GM23338 (cell line): ENCODE measurements at regions not wholly inside any gene's neighbourhood (a gene's known extent, or its start where the extent isn't known, plus 50 kb on each side); places are given as distances from the start of the nearest gene placed in this dataset.

Source experiments
- ATAC-seq: fragments of 200-7000 bp; cut with Tn5 transposase; 3 replicates; pipeline ENCODE4 v1.9.1; 2020
- DNase-seq: peaks from one replicate; pipeline ENCODE4 v3.0.0-alpha.2; 2015; ENCODE audit warnings: low spot score
- H2AFZ ChIP-seq: fragments of 200-600 bp; sonication (generic); 2 replicates; pipeline ENCODE4 v1.8.0; 2016; ENCODE audit warnings: antibody characterized with exemption, mild to moderate bottlenecking, moderate library complexity
- H3F3A ChIP-seq: fragments of 200-600 bp; sonication (generic); replicated peaks from 2 replicates; pipeline ENCODE4 v1.8.0; 2017; ENCODE audit warnings: antibody characterized with exemption, mixed run types, low read depth
- H3K27ac ChIP-seq: fragments of 200-600 bp; sonication (generic); 2 replicates; pipeline ENCODE4 v1.6.1; 2016; ENCODE audit warnings: low read depth
- H3K27me3 ChIP-seq: fragments of 200-600 bp; sonication (generic); 2 replicates; pipeline ENCODE4 v1.8.0; 2016; ENCODE audit warnings: mild to moderate bottlenecking, mixed run types, moderate library complexity; ENCODE audit not compliant: insufficient read depth
- H3K36me3 ChIP-seq: fragments of 200-600 bp; sonication (generic); 2 replicates; pipeline ENCODE4 v1.8.0; 2016; ENCODE audit warnings: mild to moderate bottlenecking; ENCODE audit not compliant: insufficient read depth
- H3K4me1 ChIP-seq: fragments of 200-600 bp; sonication (generic); 2 replicates; pipeline ENCODE4 v1.8.0; 2016; ENCODE audit warnings: mild to moderate bottlenecking, moderate library complexity; ENCODE audit not compliant: insufficient read depth
- H3K4me2 ChIP-seq: fragments of 200-600 bp; sonication (generic); 2 replicates; pipeline ENCODE4 v1.7.1; 2017; ENCODE audit warnings: mixed run types
- H3K4me3 ChIP-seq: fragments of 200-600 bp; sonication (generic); 2 replicates; pipeline ENCODE4 v1.6.1; 2016; ENCODE audit warnings: mixed run types
- H3K79me2 ChIP-seq: fragments of 200-600 bp; sonication (generic); replicated peaks from 2 replicates; pipeline ENCODE4 v1.8.0; 2017; ENCODE audit warnings: mild to moderate bottlenecking; ENCODE audit not compliant: insufficient read depth
- H3K9me2 ChIP-seq: fragments of 200-600 bp; sonication (generic); 2 replicates; pipeline ENCODE4 v1.8.0; 2017; ENCODE audit not compliant: insufficient read depth
- H4K20me1 ChIP-seq: fragments of 200-600 bp; sonication (generic); replicated peaks from 2 replicates; pipeline ENCODE4 v1.8.0; 2017; ENCODE audit warnings: mild to moderate bottlenecking; ENCODE audit not compliant: insufficient read depth
- H3K27ac Mint-ChIP-seq: 2 replicates; pipeline ENCODE4 v1.8.0; 2020; ENCODE audit warnings: inconsistent platforms, mild to moderate bottlenecking, moderate library complexity, mixed read lengths
- H3K27me3 Mint-ChIP-seq: 3 replicates; pipeline ENCODE4 v1.8.0; 2022; ENCODE audit warnings: low read depth, mild to moderate bottlenecking, moderate library complexity, mixed read lengths, inconsistent platforms; ENCODE audit not compliant: insufficient read depth, poor library complexity
- H3K36me3 Mint-ChIP-seq: 3 replicates; pipeline ENCODE4 v1.8.0; 2021; ENCODE audit warnings: low read depth, mild to moderate bottlenecking, inconsistent platforms, moderate library complexity, mixed read lengths
- H3K4me1 Mint-ChIP-seq: 3 replicates; pipeline ENCODE4 v1.8.0; 2020; ENCODE audit warnings: mild to moderate bottlenecking, inconsistent platforms, mixed read lengths
- H3K4me3 Mint-ChIP-seq: 3 replicates; pipeline ENCODE4 v1.8.0; 2021; ENCODE audit warnings: moderate library complexity, mild to moderate bottlenecking, inconsistent platforms, mixed read lengths
- H3K9me3 Mint-ChIP-seq: 3 replicates; pipeline ENCODE4 v1.8.0; 2020; ENCODE audit warnings: moderate library complexity, mild to moderate bottlenecking, inconsistent platforms, mixed read lengths
- CREB1 ChIP-seq: fragments of 250-450 bp; sonication (Bioruptor Pico); IDR thresholded peaks from 2 replicates; pipeline ENCODE4 v1.5.0; 2020; ENCODE audit warnings: low read depth, mild to moderate bottlenecking, moderate library complexity
- EZH2 ChIP-seq: fragments of 200-600 bp; sonication (generic); IDR thresholded peaks from one replicate; pipeline ENCODE4 v1.8.0; 2017; ENCODE audit warnings: antibody characterized with exemption, mild to moderate bottlenecking, low read depth; ENCODE audit not compliant: unreplicated experiment
- EZH2phosphoT487 ChIP-seq: fragments of 200-600 bp; sonication (generic); IDR thresholded peaks from one replicate; pipeline ENCODE4 v1.8.1; 2018; ENCODE audit warnings: antibody characterized with exemption; ENCODE audit not compliant: unreplicated experiment
- JUNB ChIP-seq: IDR thresholded peaks from one replicate; pipeline ENCODE4 v1.6.1; 2016; ENCODE audit warnings: antibody characterized with exemption; ENCODE audit not compliant: unreplicated experiment
- NANOG ChIP-seq: IDR thresholded peaks from 2 replicates; pipeline ENCODE4 v1.6.1; 2016; ENCODE audit warnings: antibody characterized with exemption, borderline replicate concordance
- POLR2AphosphoS5 ChIP-seq: IDR thresholded peaks from 2 replicates; pipeline ENCODE4 v1.6.1; 2016; ENCODE audit warnings: antibody characterized with exemption, low read depth
- STAT1 ChIP-seq: IDR thresholded peaks from one replicate; pipeline ENCODE4 v1.6.1; 2016; ENCODE audit warnings: antibody characterized with exemption; ENCODE audit not compliant: unreplicated experiment
- ZNF114 ChIP-seq: fragments of 250-450 bp; sonication (Bioruptor Pico); IDR thresholded peaks from 2 replicates; pipeline ENCODE4 v1.5.0; 2020; ENCODE audit warnings: mild to moderate bottlenecking, moderate library complexity
- ZNF331 ChIP-seq: fragments of 250-450 bp; sonication (Bioruptor Pico); IDR thresholded peaks from 2 replicates; pipeline ENCODE4 v1.5.0; 2020; ENCODE audit warnings: low read depth, mild to moderate bottlenecking, moderate library complexity
- TF ChIP-seq, protein P1 (sequence below), 2 experiments: fragments of 200-600 bp in 1 of 2; sonication (generic) in 1 of 2; conservative IDR thresholded peaks; 2 replicates each; pipeline versions ENCODE4 v1.5.1 to v1.6.1; 2016 to 2017; ENCODE audit warnings: antibody characterized with exemption in 2 of 2, low read depth in 2 of 2, mild to moderate bottlenecking in 2 of 2, moderate library complexity in 1 of 2
- TF ChIP-seq, protein P2 (sequence below): IDR thresholded peaks from 2 replicates; pipeline ENCODE4 v1.6.1; 2016; ENCODE audit warnings: antibody characterized with exemption

DNA sequence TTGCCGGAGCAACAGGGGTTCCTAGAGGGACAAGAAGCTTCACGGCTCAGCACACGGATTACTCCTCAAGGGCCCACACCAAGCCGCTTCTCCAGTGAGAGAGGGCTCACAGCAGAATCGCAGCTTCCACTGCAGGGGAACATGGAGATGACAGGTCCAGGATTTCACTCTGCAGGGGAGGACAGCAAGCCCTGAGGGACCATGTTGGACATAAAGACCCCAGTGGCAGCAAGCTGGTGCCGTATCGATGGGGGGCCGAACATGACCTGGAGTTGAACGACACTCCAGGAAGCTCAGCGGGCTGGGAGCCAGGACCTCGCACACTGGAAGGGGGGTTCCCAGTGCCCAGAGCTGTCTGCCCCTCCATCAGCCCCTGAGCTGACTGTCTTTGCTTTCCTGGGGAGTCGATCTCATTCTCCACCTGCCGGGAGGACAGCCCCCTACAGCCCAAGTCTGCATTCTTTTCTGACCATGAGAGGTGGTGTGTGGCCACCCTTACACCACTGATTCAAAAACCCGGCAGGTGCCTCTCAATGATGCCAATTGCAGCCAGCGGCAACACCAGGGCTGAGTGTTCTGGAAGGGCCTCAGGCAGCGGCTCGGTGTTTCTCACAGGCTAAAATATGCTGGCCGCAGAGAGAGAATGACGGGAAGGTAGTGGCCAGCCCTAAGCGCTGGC is 194.5 kb upstream of the CDH4 start:
- Histone ChIP-seq H3K36me3 (no peaks in the 10 kb centered on the region), H3K79me2 (no peaks in the 10 kb centered on the region), H2AFZ (no peak overlapping the region), H3K4me3 (no peak overlapping the region), H3K27ac (no peak overlapping the region), H3K4me1 (no peaks in the 10 kb centered on the region), H3K27me3 (no peaks in the 10 kb centered on the region), H3K9me2 (no peaks in the 10 kb centered on the region), H3F3A (no peaks in the 10 kb centered on the region), H4K20me1 (no peaks in the 10 kb centered on the region), H3K4me2 (no peak overlapping the region)
- Mint-ChIP-seq H3K9me3 (no peaks in the 10 kb centered on the region; the same call in 2 of the 3 replicates), H3K36me3 (no peaks in the 10 kb centered on the region; the same call in 2 of the 3 replicates), H3K4me3 (no peak overlapping the region), H3K27ac (no peak overlapping the region), H3K27me3 (peaks cover 30% of the 10 kb centered on the region), H3K4me1 (peaks cover 5% of the 10 kb centered on the region; the same call in 2 of the 3 replicates)
- no peak; the same call in 2 of the 3 replicates for ATAC-seq
- TF ChIP-seq EZH2phosphoT487 (no peak), ZNF114 (CRISPR knock-in tag) (no peak), NANOG (no peak), POLR2AphosphoS5 (no peak), JUNB (no peak), CREB1 (CRISPR knock-in tag) (no peak)
- TF ChIP-seq, protein P1, sequence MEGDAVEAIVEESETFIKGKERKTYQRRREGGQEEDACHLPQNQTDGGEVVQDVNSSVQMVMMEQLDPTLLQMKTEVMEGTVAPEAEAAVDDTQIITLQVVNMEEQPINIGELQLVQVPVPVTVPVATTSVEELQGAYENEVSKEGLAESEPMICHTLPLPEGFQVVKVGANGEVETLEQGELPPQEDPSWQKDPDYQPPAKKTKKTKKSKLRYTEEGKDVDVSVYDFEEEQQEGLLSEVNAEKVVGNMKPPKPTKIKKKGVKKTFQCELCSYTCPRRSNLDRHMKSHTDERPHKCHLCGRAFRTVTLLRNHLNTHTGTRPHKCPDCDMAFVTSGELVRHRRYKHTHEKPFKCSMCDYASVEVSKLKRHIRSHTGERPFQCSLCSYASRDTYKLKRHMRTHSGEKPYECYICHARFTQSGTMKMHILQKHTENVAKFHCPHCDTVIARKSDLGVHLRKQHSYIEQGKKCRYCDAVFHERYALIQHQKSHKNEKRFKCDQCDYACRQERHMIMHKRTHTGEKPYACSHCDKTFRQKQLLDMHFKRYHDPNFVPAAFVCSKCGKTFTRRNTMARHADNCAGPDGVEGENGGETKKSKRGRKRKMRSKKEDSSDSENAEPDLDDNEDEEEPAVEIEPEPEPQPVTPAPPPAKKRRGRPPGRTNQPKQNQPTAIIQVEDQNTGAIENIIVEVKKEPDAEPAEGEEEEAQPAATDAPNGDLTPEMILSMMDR (conservative IDR thresholded peaks at IDR 0.05; ENCODE audit: low read depth in 2 of 2), result no peak
- TF ChIP-seq, protein P2, sequence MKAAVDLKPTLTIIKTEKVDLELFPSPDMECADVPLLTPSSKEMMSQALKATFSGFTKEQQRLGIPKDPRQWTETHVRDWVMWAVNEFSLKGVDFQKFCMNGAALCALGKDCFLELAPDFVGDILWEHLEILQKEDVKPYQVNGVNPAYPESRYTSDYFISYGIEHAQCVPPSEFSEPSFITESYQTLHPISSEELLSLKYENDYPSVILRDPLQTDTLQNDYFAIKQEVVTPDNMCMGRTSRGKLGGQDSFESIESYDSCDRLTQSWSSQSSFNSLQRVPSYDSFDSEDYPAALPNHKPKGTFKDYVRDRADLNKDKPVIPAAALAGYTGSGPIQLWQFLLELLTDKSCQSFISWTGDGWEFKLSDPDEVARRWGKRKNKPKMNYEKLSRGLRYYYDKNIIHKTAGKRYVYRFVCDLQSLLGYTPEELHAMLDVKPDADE, result no peak
- DNase-seq, result no peak

DNA sequence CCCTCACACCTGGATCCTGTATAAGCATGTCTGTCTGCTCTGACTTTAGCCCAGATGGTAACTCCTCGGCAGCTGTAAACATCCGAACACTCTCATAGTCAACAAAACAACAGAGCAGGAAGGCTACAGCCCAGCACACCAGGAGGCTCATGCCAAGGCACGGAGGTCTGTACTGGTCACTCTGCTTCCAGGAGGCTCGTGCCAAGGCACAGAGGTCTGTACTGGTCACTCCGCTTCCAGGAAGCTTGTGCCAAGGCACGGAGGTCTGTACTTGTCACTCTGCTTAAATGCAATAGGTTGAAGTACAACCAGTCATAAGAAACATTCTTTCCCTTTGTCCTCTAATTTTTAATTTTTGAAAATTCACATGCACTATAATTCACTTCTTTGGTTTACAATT is 190.1 kb upstream of the CDH4 start:
- Histone ChIP-seq H3K27ac (no peak overlapping the region), H2AFZ (no peak overlapping the region), H3K27me3 (no peaks in the 10 kb centered on the region), H3K4me3 (no peak overlapping the region), H3K9me2 (no peaks in the 10 kb centered on the region), H3K36me3 (no peaks in the 10 kb centered on the region), H3K4me2 (no peak overlapping the region), H3F3A (no peaks in the 10 kb centered on the region), H3K4me1 (no peaks in the 10 kb centered on the region), H3K79me2 (no peaks in the 10 kb centered on the region), H4K20me1 (no peaks in the 10 kb centered on the region)
- no peak for DNase-seq
- no peaks in the 10 kb centered on the region; the same call in 2 of the 3 replicates for H3K9me3 Mint-ChIP-seq
- no peak overlapping the region for H3K27ac Mint-ChIP-seq
- H3K27me3 Mint-ChIP-seq, result peaks cover 18% of the 10 kb centered on the region
- H3K36me3 Mint-ChIP-seq, result no peaks in the 10 kb centered on the region; the same call in 2 of the 3 replicates
- no peak for ATAC-seq
- peaks cover 11% of the 10 kb centered on the region; the same call in 2 of the 3 replicates for H3K4me1 Mint-ChIP-seq
- no peak overlapping the region for H3K4me3 Mint-ChIP-seq
- TF ChIP-seq CREB1 (CRISPR knock-in tag) (no peak), ZNF114 (CRISPR knock-in tag) (no peak), JUNB (no peak), STAT1 (no peak), EZH2 (no peak), ZNF331 (no peak), NANOG (no peak)
- TF ChIP-seq, protein P1 (conservative IDR thresholded peaks at IDR 0.05; ENCODE audit: low read depth in 2 of 2), result no peak
- TF ChIP-seq, protein P2, result no peak
